Endothelial cell of hepatic sinusoid (primary cell): ENCODE measurements at regions not wholly inside any gene's neighbourhood (a gene's known extent, or its start where the extent isn't known, plus 50 kb on each side); places are given as distances from the start of the nearest gene placed in this dataset.
"Not testable (repeated sequence)": the region's sequence is repeated elsewhere in the genome, so short reads cannot be mapped to it uniquely, and the experiment has no call there.

Source experiments
- in situ Hi-C: cut with HindIII; loops from 2 replicates; pipeline ENCODE4 v1.10.0; 2017; ENCODE audit warnings: low sequenced_read_pairs

DNA sequence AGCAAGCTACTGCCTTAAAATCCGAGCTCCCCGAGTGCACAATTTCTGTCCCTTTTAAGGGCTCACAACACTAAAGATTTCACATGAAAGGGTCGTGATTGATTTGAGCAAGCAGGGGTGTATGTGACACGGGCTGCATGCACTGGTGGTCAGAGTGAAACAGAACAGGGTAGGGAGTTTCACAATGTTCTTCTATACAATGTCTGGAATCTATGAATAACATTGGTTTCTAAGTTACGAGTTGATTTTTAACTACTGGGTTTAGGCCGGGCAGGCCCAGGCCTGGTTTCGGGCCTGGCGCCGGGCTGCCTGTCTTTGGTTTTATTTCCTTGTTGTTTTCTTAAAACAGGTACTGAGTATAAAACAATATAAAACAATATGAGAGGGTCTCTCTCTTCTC is 199.9 kb upstream of the CHORDC1 start:
- in situ Hi-C loops, result not testable (repeated sequence)

DNA sequence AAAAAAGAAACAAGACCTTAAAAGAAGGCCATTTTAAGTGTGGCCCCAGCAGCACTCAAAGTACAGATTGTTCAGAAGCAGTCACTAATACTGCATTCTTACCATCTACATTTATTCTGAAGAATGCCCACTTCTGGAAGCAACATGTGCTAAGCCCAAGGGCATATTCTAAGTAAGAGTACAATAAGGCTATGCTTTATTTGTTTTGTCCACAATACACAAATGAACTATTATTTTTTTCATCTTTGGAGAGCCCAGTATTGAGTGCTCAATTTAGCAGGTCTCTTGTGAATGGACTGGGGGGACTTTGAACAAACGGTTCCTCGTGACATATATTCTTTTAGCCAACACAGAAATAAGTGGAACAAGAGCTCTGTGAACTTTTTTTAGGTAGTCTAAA is 191.4 kb upstream of the CHORDC1 start:
- in situ Hi-C loops, result no loop called here

DNA sequence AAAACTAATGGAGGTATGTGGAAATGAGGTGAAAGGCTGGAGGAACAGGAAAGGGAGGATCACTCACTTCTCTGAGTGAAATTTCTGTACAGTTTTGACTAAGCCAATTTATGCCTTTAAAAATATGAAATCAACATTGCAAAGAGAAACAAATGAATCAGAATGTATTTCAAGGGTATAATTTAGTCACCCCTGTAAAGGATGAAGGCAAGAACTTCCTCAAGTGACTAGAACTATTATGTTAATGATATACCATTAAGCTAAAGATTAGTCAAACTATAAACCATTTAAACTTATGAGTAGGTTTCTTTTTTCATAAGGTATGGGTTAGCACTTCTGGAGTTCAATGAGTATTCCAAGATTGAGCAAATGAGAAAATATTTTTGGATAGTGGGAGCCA is 184.5 kb upstream of the CHORDC1 start:
- in situ Hi-C loops, result no loop called here

DNA sequence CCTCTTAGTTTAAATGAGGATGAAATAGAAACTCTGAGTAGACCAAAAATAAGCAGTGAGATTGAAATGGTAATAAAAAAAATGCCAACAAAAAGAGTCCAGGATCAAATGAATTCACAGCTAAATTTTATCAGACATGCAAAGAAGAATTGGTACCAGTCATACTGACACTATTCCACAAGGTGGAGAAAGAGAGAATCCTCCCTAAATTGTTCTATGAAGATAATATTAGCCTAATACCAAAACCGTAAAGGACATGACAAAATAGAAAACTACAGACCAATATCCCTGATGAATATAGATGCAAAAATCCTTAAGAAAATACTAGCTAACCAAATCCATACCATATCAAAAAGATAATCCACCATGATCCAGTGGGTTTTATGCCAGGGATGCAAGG is 169.8 kb upstream of the CHORDC1 start:
- in situ Hi-C loops, result no loop called here

DNA sequence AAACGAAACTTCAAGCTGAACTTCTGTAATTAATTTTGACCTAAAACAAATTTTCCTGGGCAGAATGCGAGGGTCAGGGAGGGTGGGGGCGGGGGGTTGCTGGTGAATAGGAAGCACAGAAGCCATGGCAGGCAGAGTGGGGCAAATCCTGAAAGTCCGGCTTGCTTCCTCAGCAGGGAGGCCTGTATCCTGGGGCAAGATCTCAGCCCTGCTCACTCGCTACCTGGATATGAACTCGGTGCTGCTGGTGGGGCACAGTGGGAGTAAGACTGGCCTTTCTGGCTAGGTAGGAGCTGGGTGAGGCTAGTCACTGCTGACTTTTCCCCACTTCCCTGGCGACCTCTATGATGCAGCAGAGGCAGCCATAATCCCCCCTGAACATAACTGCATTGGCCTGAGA is 168.9 kb upstream of the CHORDC1 start:
- in situ Hi-C loops, result no loop called here

DNA sequence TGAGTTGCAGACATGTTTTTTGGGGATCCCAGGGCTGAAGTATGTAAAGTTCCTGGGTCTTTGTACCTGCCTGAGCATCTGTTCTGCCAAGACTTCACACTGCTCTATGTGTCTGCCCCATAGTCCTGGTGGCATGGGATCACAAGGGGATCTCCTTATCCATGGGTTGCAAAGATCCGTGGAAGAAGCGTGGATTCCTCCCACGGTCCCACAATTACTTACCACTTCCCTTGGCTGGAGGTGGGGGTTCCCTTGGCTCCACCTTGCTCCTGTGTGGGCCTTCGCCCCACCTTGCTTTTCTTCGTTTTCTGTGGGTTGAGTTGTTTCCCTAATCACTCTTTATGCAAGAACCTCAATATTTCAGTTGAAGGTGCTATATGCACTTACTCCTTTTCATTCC is 157.4 kb upstream of the CHORDC1 start:
- in situ Hi-C loops, result no loop called here

DNA sequence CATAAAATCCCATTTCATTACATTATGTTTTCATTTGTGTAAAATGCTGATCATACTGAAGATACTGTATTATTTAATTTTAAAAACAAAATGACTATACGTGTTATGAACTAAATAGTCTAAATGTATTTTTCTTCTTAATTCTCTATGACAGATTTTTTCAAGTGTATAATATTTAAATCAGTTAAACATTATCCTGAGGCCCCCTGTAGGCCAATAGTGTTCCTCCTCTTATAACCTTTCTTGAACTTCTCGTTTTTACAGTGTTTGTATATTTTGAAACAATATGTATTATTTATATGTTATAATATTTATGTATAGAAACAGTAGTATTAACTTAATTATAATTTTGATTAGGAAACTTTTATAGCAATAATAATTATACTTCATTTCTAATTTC is 151.1 kb upstream of the CHORDC1 start:
- in situ Hi-C loops, result no loop called here

DNA sequence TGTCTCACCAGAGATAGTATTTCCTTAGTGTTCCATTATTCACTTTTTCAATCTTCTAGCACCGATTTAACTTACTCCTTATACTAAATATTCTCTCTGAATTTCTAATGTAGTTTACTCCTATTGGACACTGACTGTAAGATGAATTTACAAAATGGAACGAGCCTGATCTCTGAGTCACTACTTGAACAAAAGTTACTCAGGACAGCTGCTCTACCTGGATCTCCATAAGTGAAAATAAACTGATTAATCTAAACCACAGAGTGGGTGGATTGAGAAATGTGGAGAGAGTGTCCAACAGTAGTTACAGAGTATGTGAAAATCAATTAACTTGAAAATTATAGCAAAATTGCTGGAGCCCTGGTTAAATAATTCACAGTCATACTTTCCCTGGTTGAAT is 141.7 kb upstream of the CHORDC1 start:
- in situ Hi-C loops, result no loop called here

DNA sequence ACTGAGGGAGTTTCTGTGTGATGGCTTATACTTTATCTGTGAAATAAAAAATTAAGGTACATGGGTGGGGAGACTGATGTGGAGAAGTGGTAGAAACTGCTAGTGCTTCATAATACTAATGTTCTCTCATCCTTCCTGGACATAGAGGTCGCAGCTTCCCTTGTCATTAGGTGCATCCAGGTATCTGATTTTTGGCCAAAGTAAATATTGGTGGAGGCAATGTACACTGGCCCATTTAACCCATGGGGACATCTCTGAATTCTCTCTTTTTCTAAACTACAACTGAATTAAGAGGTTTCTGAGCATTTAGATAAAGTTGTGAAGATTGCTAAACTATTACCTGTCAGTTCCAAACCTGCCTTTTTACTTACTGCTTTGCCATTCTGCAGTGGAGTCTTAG is 140.9 kb upstream of the CHORDC1 start:
- in situ Hi-C loops, result no loop called here

DNA sequence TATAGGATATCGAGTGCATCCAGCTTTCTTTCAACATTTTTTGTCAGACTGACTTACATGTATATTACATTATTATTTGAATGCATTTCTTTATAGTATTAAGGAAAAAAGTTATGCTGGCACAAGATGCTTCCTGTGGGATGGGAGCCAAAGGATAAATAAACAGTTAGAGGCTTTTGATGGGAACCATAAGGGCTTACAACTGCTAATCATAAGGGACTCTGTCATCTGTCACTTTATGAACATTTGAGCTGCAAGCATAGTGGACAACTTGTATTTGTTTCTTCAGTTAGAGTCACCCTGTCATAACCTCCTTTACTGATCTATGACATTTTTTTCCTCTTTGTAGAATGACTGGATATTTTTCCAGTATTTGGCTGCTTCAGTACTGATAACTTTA is 132.4 kb upstream of the CHORDC1 start:
- in situ Hi-C loops, result no loop called here

DNA sequence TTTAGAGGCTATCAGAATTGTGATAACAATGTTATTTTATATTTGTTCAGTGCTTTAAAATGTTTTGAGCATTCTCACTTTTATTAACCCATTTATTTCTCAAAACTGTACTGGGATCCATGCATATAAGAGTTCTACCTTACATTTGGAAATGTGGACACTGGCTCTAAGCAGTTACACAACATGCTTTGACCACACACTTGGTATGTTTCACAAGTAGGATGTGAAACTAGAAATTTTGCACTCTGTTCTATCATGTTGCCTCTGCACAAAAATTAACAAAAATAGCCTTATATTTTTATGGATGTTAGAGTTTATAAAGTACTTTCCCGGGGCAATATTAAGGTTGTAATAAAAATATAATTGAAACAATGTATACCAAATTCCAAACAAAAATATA is 126.9 kb upstream of the CHORDC1 start:
- in situ Hi-C loops, result no loop called here

DNA sequence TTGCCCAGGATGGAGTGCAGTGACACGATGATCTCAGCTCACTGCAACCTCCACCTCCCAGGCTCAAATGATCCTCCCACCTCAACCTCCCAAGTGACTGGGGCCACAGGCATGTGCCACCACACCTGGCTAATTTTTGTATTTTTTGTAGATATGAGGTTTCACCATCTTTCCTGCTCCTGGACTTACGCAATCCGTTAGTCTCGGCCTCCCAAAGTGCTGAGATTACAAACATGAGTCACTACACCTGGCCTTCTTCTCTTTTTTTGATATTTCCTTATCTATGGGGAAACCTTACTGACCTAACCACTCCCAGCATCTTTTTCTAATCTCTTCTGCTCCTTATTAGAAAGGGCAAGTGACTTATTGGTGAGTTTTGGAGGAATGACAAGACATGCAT is 121.7 kb upstream of the CHORDC1 start:
- in situ Hi-C loops, result no loop called here

DNA sequence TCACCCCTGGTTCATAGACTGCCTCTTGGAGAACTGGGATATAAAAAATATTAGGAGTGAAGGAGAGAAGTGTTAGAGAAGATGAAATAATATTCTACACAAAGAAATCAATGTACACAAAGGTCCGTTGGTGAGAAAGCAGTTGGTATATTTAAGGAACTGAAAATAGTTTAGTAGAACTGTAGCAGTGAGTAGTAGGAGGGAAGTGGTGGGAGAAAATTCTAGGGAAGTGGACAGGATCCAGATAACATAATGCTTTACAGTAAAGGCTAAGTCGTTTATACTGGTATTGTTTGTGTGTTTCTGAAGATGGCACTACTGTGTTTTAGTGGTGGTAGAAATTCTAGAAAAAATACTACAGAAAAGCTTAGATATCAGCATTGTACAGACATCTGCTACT is 120.8 kb upstream of the CHORDC1 start:
- in situ Hi-C loops, result no loop called here

DNA sequence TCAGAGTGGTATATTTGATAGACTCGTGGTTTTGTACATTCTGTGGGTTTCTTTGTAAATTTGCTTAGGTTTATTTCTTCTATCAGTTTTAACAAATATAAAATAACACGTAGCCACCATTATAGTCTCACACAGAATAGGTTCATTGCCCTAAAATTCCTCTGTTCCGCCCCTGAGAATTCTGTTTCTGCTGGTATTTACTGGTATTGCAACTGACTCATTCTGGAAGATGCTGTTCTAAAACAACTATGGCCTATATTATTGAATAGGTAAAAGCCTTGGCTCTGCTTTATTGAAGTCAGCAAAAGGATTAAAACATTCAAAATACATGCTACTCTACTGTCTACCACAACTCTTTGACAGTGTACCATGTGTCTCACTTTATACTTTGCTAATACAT is 119.1 kb upstream of the CHORDC1 start:
- in situ Hi-C loops, result no loop called here

DNA sequence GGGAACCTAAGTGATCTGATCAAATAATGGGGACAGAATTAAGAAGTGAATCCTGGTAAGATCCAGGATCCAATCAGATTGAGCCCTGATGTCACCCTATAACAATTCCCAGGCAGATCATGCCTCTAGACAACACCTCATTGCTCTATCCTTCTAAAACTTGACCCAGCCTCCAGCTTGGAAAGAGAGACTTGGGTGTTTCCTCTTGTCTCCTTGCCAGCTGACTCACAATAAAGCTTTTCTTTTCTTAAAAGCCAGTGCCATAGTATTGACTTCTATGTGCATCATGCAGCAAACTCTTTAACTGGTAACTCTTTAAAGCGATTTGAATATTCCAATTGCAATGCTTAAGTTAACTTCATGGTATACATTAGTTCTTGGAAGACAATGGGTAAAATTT is 109.6 kb upstream of the CHORDC1 start:
- in situ Hi-C loops, result no loop called here

DNA sequence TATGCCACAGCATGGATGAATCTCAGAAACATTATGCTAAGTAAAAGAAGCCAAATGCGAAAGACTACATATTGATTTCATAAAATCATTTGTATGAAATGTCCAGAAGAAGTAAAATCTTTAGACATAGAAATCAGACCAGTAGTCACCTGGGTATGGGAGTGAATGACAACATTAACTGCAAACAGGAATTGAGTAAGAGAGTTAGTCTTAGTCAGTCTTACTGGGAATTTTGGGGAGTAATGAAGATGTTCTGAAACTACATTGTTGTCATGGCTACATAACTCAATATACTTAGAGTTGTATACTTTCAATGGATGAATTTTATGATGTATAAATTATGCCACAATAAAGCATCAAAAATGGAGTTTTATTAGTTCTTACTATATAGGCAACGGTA is 107.8 kb upstream of the CHORDC1 start:
- in situ Hi-C loops, result no loop called here

DNA sequence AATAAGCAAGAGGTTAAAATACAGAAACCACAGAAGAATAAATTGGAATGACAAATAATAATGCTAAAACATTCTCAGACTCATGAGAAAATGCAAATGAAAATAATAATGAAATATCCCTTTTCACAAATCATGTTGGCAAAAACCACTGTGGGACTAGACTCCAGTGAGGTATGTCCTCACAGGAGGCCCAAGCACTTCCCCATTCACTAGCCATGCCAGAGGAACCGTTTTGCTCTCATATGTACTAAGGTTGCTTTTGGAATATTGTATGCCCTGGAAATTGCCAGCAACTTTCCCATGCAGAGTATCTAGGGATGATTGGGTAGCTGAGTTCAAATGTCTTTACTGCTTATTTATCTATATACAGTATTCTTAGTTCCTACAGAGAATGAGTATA is 106.2 kb upstream of the CHORDC1 start:
- in situ Hi-C loops, result no loop called here

DNA sequence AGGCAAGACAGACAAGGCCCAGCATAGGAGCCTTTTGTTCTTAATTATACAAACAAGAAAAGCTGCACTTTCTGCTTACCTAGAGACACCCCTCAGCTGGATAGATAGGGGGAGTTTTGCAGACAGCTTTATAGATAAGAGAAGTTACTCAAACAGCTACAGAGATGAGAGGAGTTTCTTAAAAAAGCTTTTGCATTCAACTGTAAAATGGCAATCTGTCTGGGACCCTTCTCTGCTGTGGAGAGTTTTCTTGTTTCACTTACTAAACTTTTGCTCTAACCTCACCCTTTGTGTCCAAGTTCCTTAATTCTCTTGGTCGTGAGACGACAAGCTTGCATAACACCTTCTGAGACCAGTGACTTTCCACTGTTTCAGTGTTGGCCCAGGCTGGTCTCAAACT is 103.8 kb upstream of the CHORDC1 start:
- in situ Hi-C loops, result no loop called here

DNA sequence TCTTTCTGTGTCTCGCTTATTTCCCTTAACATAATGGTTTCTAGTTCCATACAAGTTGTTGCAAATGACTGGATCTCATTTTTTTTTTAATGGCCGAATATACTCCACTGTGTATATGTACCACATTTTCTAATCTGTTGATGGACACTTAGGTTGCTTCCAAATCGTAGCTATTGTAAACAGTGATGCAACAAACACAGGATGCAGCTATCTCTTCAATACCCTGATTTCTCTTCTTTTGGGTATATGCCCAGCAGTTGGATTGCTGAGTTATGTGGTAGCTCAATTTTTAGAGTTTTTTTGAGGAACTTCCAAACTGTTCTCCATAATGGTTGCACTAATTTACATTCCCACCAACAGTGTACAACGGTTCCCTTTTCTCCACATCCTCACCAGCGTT is 100.4 kb upstream of the CHORDC1 start:
- in situ Hi-C loops, result no loop called here

DNA sequence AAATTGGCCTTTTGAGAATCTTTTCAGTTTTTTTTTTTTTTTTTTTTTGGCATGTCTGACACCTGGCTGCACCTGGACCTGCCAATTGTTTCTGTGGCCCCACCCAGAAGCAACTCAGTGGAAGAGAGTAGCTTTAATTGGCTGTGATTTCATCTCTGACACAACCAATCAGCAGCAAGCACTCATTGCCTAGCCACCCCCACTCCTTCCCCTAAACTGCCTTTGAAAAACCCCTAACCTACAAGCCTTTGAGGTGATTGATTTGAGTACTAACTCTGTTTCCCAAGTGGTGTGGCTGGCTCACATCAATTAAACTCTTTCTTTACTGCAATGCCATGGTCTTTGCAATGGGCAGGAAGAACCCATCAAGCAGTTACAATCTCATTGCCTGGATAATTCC is 98.2 kb upstream of the CHORDC1 start:
- in situ Hi-C loops, result no loop called here

DNA sequence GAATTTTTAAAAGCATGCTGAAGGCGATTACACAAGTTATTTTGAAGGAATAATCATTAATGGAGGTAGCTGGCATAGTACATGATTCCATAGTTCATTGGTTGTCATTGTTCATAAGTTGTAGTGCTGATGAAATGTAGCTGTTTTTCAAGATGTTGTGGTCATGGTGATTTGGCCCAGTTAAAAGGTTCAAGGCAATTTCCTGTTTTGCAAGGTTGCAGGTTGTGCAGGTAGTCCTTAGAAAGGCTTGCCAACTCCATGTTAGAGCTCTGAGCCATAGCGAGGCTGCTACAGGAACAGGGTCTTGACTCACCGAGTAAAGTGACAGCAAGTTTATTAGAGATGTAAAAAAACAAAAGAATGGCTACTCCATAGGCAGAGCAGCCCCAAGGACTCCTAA is 95.8 kb upstream of the CHORDC1 start:
- in situ Hi-C loops, result no loop called here

DNA sequence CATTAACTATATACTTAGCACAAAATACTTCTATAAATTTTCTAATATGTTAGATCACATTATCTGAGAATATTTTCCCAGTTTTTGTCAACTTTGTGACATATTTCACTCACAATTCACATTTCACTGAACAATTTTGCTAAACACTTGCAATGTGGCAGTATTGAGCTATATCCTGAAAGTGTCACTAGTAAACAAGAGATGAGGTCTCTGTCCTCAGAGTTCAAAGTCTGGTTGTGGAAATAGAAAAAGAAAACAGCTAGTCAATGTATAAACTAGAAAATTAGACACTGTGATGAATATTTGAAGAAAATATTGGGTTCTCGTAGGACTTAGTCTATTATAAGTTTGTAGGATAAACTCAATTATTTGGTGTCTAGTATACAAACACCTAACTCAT is 87.4 kb upstream of the CHORDC1 start:
- in situ Hi-C loops, result no loop called here

DNA sequence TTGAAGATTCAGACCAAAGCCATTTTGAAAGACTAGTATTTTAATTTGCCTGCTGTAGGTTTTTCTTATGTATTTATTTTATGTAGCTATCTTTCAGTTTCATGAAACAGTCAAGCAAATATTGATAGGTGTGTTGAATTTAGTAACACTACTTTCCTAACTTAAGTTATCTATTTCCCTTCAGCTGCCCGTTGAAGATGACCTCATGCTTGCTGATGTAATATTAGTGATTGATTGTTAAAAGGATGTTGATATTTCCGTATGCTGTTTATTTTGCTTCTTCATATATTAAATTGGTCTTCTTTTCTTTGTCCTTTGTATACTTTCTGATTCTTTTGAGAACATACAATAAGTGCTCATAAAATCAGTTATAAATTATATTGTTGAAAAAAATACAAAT is 86.8 kb upstream of the CHORDC1 start:
- in situ Hi-C loops, result no loop called here

DNA sequence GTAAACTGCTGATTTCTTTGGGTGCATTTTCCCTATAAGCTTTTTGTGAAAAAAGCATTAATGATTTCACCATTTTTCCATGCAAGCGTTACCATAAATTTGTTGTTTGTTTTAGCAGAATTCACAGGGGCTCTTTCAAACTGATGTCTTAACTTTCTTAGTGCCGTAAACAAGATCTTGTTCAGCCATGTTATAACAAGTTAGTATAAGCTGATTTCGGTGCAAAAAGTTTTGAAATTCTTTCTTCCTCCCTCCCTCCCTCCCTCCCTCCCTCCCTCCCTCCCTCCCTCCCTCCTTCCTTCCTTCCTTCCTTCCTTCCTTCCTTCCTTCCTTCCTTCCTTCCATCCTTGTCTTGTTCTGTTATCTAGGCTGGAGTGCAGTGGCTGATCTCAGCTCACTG is 71.7 kb upstream of the CHORDC1 start:
- in situ Hi-C loops, result no loop called here
